ENCODE measurements at regions not wholly inside any gene's neighbourhood (a gene's known extent, or its start where the extent isn't known, plus 50 kb on each side); places are given as distances from the start of the nearest gene placed in this dataset.
"Not testable (repeated sequence)": the region's sequence is repeated elsewhere in the genome, so short reads cannot be mapped to it uniquely, and the experiment has no call there.

DNA sequence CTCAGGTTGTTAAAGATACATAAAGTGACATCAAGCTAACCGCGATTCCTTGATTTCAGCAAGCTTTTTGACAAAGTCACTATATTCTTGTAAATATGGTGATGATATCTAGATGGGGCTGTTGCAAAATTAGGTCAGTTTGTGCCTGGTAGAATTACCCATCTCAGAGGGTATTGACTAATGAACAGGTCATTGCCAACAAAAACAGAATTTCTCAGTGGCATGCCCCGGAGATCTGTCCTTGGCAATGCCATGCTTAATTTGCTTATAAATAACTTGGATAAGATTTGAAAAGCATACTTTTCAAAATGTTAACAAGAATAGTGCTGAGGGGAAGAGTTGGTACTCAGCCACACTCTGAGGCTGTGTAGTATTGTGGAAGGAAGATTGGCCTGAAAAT, 783.3 kb upstream of the SEMA6A start:
- H3K9me3 ChIP-seq (ENCODE audit: low read length), result no peaks in the 10 kb centered on the region
- H2AFZ ChIP-seq (ENCODE audit: low read depth, low read length), result no peak overlapping the region
- H3K9me2 ChIP-seq (ENCODE audit: insufficient read depth, low read length), result no peaks in the 10 kb centered on the region
- H3K27ac ChIP-seq (ENCODE audit: low read length), result no peak overlapping the region
- H3K9ac ChIP-seq (ENCODE audit: low read length), result no peak overlapping the region
- H3K36me3 ChIP-seq (ENCODE audit: insufficient read depth, low read length), result no peaks in the 10 kb centered on the region
- no peaks in the 10 kb centered on the region for H3K27me3 ChIP-seq (ENCODE audit: insufficient read depth, low read depth, low read length)
- no peak overlapping the region for H3K4me2 ChIP-seq (ENCODE audit: low read length)
- no peak overlapping the region for H3K4me3 ChIP-seq (ENCODE audit: low read length)
- no peaks in the 10 kb centered on the region for H3K79me2 ChIP-seq (replicated peaks; ENCODE audit: insufficient read depth, low read length)
- TF ChIP-seq MXI1 (conservative IDR thresholded peaks at IDR 0.05; ENCODE audit: poor library complexity, severe bottlenecking) (no peak), RAD21 (conservative IDR thresholded peaks at IDR 0.05) (no peak), EZH2 (IDR thresholded peaks at IDR 0.05; ENCODE audit: borderline replicate concordance, insufficient read depth, low read length, poor library complexity, severe bottlenecking) (no peak), POLR2AphosphoS5 (IDR thresholded peaks at IDR 0.05) (no peak), EP300 (conservative IDR thresholded peaks at IDR 0.05; ENCODE audit: poor library complexity, severe bottlenecking) (no peak), SMC3 (conservative IDR thresholded peaks at IDR 0.05; ENCODE audit: poor library complexity) (no peak), TAF1 (IDR thresholded peaks at IDR 0.05; ENCODE audit: low read depth) (no peak), CTCF (IDR thresholded peaks at IDR 0.05; ENCODE audit: poor library complexity, severe bottlenecking) (no peak), REST (IDR thresholded peaks at IDR 0.05; ENCODE audit: borderline replicate concordance) (no peak)
- no peaks in the 10 kb centered on the region for H4K20me1 ChIP-seq (ENCODE audit: insufficient read depth)
- no peaks in the 10 kb centered on the region for H3F3A ChIP-seq (ENCODE audit: insufficient read depth, low read length, poor library complexity, severe bottlenecking)

DNA sequence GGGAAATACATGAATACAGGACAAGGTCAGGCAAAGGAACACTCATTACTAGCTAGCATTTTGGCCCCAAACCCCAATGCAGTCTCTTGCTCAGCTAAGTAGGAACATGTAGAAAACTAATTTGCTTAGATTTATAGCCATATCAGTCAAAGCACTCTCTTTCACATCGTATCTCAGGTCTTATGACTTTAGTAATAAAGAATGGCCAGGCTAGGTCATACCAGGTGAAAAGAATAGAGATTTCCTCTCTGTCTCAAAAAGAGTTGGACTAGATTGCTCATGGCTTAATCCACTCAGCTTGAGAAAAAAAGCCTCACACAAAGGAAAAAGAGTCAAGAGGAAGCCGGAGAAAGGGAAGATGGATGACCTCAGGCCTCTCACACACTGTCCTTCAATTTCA, 772.7 kb upstream of the SEMA6A start:
- Histone ChIP-seq H3K4me3 (ENCODE audit: low read length) (no peak overlapping the region), H4K20me1 (ENCODE audit: insufficient read depth) (no peaks in the 10 kb centered on the region), H3F3A (ENCODE audit: insufficient read depth, low read length, poor library complexity, severe bottlenecking) (no peaks in the 10 kb centered on the region), H3K9me3 (ENCODE audit: low read length) (no peaks in the 10 kb centered on the region), H3K27me3 (ENCODE audit: insufficient read depth, low read depth, low read length) (no peaks in the 10 kb centered on the region), H2AFZ (ENCODE audit: low read depth, low read length) (no peak overlapping the region), H3K27ac (ENCODE audit: low read length) (no peak overlapping the region), H3K4me2 (ENCODE audit: low read length) (no peak overlapping the region), H3K36me3 (ENCODE audit: insufficient read depth, low read length) (no peaks in the 10 kb centered on the region), H3K9ac (ENCODE audit: low read length) (no peak overlapping the region), H3K79me2 (replicated peaks; ENCODE audit: insufficient read depth, low read length) (no peaks in the 10 kb centered on the region), H3K9me2 (ENCODE audit: insufficient read depth, low read length) (no peaks in the 10 kb centered on the region)
- TF ChIP-seq EZH2 (IDR thresholded peaks at IDR 0.05; ENCODE audit: borderline replicate concordance, insufficient read depth, low read length, poor library complexity, severe bottlenecking), result no peak
- TF ChIP-seq POLR2AphosphoS5 (IDR thresholded peaks at IDR 0.05), result no peak
- TF ChIP-seq CTCF (IDR thresholded peaks at IDR 0.05; ENCODE audit: poor library complexity, severe bottlenecking), result no peak
- TF ChIP-seq SMC3 (conservative IDR thresholded peaks at IDR 0.05; ENCODE audit: poor library complexity), result no peak
- TF ChIP-seq REST (IDR thresholded peaks at IDR 0.05; ENCODE audit: borderline replicate concordance), result no peak
- no peak for TF ChIP-seq TAF1 (IDR thresholded peaks at IDR 0.05; ENCODE audit: low read depth)
- no peak for TF ChIP-seq EP300 (conservative IDR thresholded peaks at IDR 0.05; ENCODE audit: poor library complexity, severe bottlenecking)
- no peak for TF ChIP-seq MXI1 (conservative IDR thresholded peaks at IDR 0.05; ENCODE audit: poor library complexity, severe bottlenecking)

- not testable (repeated sequence) for H3K27me3 ChIP-seq (ENCODE audit: insufficient read depth, low read depth, low read length); H3K79me2 ChIP-seq (replicated peaks; ENCODE audit: insufficient read depth, low read length); H3K9me3 ChIP-seq (ENCODE audit: low read length); H4K20me1 ChIP-seq (ENCODE audit: insufficient read depth); H3K9me2 ChIP-seq (ENCODE audit: insufficient read depth, low read length); H3K4me3 ChIP-seq (ENCODE audit: low read length); H2AFZ ChIP-seq (ENCODE audit: low read depth, low read length); H3K27ac ChIP-seq (ENCODE audit: low read length); H3K36me3 ChIP-seq (ENCODE audit: insufficient read depth, low read length); H3K4me2 ChIP-seq (ENCODE audit: low read length); H3F3A ChIP-seq (ENCODE audit: insufficient read depth, low read length, poor library complexity, severe bottlenecking); H3K9ac ChIP-seq (ENCODE audit: low read length)
Observed at GRCh38 chr5:117343726-117344125, 769.1 kb upstream of the SEMA6A start.
